HG02981 (cell line): ENCODE measurements at regions not wholly inside any gene's neighbourhood (a gene's known extent, or its start where the extent isn't known, plus 50 kb on each side); places are given as distances from the start of the nearest gene placed in this dataset.
"Not testable (repeated sequence)": the region's sequence is repeated elsewhere in the genome, so short reads cannot be mapped to it uniquely, and the experiment has no call there.

Experiments
- ATAC-seq: cut with Tn5 transposase; IDR thresholded peaks from one replicate; pipeline ENCODE4 v1.9.1; 2021; ENCODE audit warnings: mild to moderate bottlenecking, moderate library complexity; ENCODE audit not compliant: unreplicated experiment

DNA sequence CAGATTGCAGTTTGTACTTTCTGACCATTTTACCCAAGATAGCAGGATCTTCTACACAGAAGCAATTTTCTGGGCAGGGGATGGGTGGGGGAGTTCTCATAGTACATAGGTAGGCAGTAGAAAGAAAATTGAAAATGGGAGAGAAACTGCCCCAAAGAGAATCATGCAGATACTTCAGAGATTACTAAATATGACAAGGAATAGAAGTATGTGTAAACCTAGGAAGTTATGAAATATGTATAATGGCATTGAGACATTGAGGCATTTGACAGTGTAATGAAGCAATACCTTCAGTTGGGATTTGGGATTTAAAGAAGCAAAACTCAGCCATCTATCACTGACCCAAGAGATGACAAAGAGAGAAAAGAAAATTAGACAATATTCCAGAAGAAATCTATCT is 233.0 kb downstream of the PTN start:
- no peak for ATAC-seq

DNA sequence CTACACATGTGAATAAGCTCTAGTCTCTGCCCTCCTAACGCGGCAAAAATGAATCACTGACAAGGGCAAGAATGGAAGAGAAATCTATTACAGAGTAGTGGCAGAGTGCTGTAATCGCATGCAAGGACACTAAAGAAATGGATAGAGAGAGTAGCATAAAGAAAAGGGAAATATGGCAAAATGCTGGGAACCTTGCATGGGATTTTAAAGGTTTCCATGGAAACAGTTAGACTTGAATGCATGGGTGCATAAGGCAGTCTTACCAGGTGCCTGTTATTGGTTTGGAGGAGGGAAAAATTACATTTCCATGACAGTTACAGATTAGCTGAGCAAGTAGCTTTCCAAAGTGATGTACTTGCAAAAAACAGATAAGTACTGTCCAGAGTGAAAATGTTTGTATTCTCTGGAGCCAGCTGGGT is 233.4 kb downstream of the PTN start:
- no peak for ATAC-seq

DNA sequence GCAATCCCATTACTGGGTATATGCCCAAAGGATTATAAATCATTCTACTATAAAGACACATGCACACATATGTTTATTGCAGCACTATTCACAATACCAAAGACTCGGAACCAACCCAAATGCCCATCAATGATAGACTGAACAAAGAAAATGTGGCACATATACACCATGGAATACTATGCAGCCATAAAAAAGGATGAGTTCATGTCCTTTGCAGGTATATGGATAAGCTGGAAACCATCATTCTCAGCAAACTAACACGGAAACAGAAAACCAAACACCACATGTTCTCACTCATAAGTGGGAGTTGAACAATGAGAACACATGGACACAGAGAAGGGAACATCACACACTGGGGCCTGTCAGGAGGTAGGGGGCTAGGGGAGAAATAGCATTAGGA is 235.7 kb downstream of the PTN start:
- ATAC-seq, result not testable (repeated sequence)

DNA sequence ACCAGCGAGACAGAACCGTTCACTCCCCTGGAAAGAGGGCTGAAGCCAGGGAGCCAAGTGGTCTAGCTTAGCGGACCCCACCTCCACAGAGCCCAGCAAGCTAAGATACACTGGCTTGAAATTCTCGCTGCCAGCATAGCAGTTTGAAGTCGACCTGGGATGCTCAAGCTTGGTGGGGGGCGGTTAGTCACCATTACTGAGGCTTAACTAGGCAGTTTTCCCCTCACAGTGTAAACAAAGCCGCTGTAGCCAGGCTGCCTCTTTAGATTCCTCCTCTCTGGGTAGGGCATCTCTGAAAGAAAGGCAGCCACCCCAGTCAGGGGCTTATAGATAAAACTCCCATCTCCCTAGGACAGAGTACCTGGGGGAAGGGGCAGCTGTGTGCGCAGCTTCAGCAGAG is 235.1 kb downstream of the CHRM2 start:
- not testable (repeated sequence) for ATAC-seq

DNA sequence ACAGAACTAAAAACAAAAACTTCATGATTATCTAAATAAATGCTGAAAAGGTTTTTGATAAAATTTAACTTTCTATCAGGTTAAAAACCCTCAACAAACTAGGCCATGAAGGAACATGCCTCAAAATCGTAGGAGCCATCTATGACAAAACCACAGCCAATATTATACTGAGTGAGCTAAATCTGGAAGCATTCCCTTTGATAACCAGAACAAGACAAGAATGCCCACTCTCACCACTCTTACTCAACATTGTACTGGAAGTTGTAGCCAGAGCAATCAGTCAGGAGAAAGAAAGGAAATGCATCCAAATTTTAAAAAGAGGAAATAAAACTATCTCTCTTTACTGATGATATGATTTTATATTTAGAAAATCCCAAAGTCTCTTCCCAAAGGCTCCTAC is 228.7 kb downstream of the CHRM2 start:
- no peak for ATAC-seq

DNA sequence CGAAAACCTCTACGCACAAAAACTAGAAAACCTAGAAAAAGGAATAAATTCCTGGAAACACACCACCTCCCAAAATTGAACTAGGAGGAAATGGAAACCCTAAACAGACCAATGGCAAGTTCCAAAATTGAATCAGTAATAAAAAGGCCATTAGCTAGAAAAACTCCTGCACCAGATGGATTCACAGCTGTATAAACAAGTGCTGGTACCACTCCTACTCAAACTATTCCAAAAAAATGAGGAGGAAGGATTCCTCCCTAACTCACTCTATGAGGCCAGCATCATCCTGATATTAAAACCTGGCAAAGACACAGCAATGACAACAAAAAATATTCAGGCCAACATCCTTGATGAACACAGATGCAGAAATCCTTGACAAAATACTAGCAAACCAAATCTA is 228.2 kb downstream of the CHRM2 start:
- ATAC-seq, result no peak

DNA sequence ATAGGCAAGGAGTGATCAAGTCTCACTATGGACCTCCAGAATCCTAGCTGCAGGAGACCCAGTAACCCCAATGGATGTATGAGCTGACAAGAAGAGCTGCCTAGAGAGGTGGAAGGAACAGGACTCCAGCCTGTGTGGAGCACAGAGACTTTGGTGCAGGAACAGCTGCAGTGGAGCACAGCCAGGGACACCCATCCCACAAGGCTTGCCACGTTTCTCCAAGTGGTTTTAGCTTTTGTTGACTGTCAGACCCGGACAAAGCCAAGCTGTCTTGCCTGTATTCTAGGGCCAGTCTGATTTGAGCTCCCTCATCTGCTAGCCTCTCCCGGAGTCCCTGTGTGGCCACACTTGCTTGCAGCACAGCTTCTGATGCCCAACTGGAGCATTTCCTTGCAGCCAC is 224.7 kb downstream of the CHRM2 start:
- ATAC-seq, result no peak

DNA sequence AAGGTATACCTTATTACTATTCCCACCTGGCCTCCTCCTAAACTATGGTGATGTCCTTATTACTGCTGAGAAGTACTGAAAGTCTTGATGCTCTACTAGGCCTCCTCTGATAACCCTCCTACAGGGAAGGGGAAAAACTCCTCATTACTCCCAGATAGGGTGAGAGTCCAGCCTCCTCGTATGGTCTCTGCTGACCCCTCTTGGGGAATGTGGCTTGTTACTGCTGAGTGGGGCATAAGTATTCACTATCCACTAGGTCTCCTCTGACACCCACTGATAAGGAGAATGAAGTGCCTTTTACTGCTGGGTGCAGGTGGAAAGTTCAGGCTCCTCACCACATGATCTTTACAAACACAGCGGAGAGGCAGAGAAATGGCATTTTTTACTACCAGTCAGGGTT is 222.9 kb downstream of the CHRM2 start:
- ATAC-seq, result no peak

DNA sequence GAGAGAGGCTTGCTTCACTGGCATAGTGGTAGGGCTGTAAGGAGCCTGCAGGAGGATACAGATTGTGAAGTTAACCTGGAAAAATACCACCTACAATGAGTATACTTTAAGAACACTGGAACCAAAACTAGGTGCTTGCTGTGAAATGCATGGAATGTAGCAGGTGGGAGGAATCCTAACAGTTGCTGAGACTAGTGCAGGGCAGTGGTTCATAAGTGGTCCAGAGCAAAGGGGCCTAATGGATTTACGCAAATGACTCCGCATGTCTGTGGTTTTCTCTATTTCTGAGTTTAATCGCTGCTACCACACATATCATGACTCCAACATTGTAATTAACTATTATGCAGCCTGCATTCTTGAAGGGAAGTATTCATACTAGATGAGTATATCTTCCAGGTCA is 218.4 kb downstream of the CHRM2 start:
- ATAC-seq, result no peak

DNA sequence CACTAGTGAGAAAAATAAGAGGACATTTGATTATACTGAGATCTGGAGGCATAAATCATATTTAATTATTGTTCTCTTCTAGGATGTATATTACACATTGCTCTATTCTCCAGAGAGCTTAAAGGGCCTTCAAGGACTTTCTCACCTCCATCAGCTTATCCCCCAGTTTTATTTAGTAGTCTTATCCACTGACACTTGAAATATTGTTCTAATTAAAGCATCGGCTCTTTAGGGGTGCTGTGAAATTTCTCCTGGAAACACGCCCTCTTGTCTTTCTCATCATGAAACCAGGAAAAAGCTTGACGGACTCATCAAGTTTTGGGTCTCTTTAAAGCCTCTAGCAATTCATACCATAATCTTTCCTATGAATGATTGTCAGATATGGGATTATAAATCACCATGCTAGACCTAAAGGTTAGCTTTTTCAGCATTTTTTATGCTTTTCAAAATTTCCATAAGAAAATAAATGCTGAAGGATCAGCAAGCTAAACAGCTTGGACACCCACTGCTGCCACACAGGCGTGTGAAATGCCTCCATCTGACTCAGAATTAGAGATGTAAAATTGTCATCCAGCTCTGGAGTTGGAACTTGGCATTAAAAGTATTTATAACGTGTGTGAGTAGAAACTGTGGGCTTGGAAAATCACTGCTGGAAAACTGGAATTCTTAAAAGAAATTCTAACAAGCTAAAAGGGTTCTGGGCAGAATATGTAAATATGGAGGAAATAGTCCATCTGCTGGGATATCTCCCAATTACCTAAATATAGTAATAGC is 216.3 kb downstream of the CHRM2 start:
- ATAC-seq, result no peak

DNA sequence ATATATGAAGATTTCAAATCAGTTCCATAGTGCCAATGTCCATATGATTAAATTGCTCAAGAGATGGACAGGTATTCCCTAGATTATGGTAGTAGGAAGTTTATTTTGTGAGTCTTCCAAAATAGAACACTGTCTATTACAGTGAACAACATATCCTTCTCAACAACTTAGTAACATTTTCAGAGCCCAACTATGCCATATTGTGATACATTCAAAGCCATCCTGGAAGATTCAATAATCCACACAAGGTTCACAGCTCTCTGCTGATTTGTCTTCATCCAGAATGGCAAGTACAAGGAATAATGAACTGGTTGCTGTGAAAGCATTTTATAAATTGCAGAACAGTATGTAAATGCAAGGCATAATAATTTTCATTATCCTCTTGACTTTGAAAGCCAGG is 213.9 kb downstream of the CHRM2 start:
- no peak for ATAC-seq

DNA sequence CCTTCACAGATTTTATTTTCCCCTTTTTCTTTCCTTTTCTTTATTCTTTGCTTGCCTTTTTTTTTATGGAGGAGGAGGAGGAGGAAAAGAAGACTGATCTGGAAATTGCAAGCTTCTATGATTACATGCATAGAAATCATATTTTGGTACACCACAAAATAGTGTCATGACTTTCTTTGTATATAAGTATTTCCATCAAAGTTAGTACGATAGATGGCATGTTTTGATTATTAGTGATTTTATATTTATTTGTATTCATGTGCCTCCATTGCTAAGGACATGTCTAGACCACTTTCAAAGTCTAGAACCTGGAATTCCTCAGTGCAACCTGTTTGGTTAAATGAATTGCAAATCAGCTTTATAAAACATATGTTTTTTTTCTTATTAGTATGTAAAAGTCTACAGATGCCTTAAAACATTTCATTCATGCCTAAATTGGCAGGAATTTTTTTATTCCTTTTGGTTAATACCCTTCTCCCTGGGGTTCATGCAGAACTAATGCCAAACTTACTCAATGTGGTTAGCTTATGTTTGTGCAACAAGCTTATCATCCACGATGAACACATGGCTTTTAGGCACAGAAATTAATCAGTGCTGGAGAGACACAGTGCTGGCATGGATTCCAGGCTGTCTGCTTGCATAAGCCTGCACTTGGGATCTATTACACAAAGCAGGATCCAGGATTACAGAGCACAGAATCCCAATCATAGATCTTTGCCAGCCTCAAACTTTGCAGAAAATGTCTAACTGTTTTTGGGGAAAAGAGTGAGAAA is 213.1 kb downstream of the CHRM2 start:
- ATAC-seq, result no peak

DNA sequence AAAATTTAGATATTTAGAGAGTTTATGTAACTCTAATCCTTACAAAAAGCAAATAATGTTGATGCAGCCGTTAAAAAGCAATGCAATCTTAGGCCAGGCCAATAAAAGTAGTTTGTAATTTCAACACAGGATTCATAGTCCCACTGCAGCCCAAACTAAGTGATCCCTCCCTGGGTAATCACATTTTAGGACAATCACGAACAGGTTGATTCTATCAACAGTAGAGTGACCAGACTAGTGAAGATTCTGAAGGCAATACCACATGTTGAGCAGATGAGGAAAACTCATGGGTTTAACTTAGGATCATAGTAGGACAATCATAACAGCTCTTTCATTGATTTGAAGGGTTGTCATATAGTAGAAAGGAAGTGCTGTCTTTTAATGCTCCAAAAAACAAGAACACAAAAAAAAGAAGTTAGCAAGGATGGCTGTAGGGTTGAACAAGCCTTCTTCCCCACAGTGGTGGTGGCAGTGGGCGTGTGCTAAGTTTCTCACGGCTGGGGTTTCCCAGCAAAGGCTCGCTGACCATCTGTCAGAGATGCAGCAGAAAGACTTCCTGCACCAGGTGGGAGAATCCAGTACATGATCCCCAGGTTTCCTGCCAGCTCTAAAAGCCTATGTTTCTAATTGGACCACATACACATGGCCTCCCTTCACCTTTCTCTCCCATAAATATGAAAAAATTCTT is 212.2 kb downstream of the CHRM2 start:
- ATAC-seq, result no peak

DNA sequence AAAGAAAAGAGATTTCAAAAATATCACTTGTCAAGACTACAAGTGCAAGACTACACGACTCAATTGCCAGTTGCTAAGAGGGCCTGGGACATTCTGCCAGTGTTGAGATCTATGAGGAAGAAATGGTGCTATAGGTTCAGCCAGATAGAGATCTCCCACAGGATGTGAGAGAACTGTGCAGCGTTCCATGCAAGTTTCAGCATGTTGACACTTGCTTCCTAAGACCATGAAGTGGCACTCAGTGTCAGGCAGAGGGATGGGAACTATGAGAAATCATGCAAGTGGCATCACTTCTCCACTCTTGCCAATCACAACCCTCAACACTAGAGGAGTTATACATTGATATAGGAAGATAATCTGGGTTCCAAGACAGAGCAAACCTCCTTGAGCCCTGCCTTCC is 210.3 kb downstream of the CHRM2 start:
- ATAC-seq, result no peak

DNA sequence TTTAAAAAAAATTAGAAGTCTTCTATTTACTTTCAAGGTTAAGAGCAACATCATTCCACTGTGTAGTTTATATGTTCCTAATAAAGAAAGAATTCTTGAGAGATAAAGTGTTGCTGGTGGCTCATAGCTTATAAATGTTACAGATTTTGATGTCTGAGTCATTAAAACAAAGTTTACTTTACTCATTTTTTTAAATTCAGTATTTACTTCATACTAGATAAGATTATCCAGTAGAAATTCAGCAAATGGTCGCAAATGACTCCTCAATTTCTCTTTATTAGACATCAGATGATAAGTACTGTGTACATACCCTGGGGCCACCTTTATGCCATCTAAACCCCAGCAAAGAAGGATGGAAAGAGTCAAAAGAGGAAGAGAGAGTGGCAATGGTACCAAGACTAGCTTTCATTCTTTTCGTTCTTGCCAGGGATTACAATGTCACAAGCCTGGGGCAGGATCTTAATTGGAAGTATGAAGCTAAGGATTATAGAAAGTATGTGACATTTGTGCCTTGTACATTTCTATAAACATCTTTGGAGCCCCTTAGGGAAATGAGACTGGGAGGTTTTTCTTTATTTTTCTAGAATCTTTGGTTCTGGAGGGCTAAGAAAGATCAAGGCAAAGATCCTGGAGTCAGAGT is 206.1 kb downstream of the CHRM2 start:
- no peak for ATAC-seq

DNA sequence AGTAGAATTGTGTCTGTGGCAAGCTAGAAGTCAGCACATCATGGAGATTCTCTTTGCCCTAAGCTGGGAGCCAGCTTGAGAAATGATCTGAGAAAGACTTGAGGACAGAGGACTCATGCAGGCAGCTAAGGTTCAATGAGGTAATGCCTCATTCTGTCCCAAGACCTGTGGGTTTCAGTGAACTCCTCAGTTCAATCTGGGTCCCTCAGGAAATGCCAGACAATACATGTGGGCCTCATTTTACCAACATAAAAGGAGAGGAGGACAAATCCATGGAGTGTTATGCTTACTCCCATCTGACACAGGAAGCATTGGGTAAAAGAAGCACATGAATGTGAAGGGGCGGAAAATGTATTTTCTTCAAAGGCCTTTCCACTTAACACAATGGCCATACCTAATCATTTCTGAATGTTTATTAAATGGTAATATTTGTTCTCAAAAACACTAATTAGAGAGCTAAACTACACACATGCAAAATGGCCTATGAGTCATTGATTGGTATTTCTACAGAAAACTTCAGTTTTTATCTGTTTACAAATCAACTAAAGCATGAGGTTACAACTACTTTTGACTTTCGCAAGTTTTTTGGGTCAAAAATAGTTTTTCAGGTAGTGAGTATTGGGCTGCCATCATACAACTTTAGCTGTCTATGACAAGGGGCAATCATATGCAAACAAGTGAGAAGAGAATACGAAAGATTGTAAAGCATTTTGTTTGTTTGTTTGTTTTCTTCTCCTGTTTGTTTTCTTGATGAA is 205.3 kb downstream of the CHRM2 start:
- no peak for ATAC-seq
